ENCODE measurements at regions not wholly inside any gene's neighbourhood (a gene's known extent, or its start where the extent isn't known, plus 50 kb on each side); places are given as distances from the start of the nearest gene placed in this dataset.

- TF ChIP-seq SUZ12 (IDR thresholded peaks at IDR 0.05; ENCODE audit: extremely low read depth, insufficient read depth, insufficient read length) (no peak), YY1 (IDR thresholded peaks at IDR 0.05; ENCODE audit: insufficient read depth, insufficient read length) (no peak)
These were observed 260.0 kb downstream of the KCNA4 start for GRCh38 chr11:29756871-29757270.

Data from NT2/D1 (cell line).